Glutamatergic neuron (in vitro differentiated cells): ENCODE measurements at regions not wholly inside any gene's neighbourhood (a gene's known extent, or its start where the extent isn't known, plus 50 kb on each side); places are given as distances from the start of the nearest gene placed in this dataset.

Experiments
- DNase-seq: peaks from one replicate; pipeline ENCODE4 v3.0.0; 2022
- H3K27ac Mint-ChIP-seq: one replicate; pipeline ENCODE4 v1.8.0; 2020; ENCODE audit warnings: mild to moderate bottlenecking, mixed read lengths, inconsistent platforms; ENCODE audit not compliant: unreplicated experiment
- H3K27me3 Mint-ChIP-seq: one replicate; pipeline ENCODE4 v1.8.0; 2020; ENCODE audit warnings: mild to moderate bottlenecking, moderate library complexity, mixed read lengths, inconsistent platforms; ENCODE audit not compliant: unreplicated experiment
- H3K36me3 Mint-ChIP-seq: one replicate; pipeline ENCODE4 v1.8.0; 2020; ENCODE audit warnings: mild to moderate bottlenecking, mixed read lengths, inconsistent platforms; ENCODE audit not compliant: unreplicated experiment
- H3K4me1 Mint-ChIP-seq: one replicate; pipeline ENCODE4 v1.8.0; 2020; ENCODE audit warnings: mild to moderate bottlenecking, low read depth, mixed read lengths, inconsistent platforms; ENCODE audit not compliant: unreplicated experiment
- H3K4me3 Mint-ChIP-seq: one replicate; pipeline ENCODE4 v1.8.0; 2020; ENCODE audit warnings: mild to moderate bottlenecking, mixed read lengths, inconsistent platforms; ENCODE audit not compliant: unreplicated experiment
- H3K9me3 Mint-ChIP-seq: one replicate; pipeline ENCODE4 v1.8.0; 2020; ENCODE audit warnings: mild to moderate bottlenecking, moderate library complexity, mixed read lengths, inconsistent platforms; ENCODE audit not compliant: unreplicated experiment
- TF ChIP-seq, protein P1 (sequence below): fragments of 200-600 bp; sonication (generic); IDR thresholded peaks from one replicate; pipeline ENCODE4 v1.5.0; 2021; ENCODE audit not compliant: partially characterized antibody, unreplicated experiment

DNA sequence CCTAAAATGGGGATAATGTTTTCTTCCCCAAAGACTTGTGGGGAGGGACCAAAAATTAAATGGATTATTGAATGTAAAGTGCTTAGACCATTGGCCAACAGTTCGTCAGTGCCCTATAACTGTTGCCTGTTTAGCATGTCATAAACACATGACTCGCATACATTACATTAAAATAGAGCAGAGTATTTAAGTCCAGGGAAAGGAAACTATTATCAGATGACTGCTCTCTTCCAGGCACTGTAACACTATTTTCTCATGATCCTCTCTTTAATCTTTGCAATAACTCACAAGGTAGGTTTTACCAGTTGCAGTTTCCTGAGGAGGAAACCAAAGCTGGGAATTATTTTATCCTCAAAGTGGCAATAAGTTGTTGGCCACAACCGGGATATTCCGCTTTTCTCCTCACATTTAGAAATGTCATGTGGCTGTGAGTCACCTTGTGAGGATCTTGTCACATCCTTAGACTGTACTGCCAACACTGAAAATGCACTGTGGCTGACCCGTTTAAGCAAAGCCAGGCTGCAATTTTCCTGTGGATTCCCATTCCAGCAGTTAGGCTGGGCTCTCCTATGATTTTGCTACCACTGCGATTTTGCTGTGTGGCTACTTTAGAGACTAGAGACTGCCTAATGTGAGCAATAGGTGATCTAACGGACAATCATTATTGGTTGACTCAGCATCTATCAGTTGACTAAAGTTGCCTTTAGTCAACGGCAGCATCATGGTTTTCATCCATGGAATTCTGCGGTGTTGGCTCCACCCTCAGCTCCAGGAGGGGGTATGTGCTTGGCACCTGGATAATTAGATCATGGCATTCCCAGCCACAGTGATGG is 58.3 kb upstream of the DHX40 start:
- H3K36me3 Mint-ChIP-seq = no peaks in the 10 kb centered on the region
- no peaks in the 10 kb centered on the region for H3K9me3 Mint-ChIP-seq
- H3K4me1 Mint-ChIP-seq = peaks cover 8% of the 10 kb centered on the region
- TF ChIP-seq, protein P1, sequence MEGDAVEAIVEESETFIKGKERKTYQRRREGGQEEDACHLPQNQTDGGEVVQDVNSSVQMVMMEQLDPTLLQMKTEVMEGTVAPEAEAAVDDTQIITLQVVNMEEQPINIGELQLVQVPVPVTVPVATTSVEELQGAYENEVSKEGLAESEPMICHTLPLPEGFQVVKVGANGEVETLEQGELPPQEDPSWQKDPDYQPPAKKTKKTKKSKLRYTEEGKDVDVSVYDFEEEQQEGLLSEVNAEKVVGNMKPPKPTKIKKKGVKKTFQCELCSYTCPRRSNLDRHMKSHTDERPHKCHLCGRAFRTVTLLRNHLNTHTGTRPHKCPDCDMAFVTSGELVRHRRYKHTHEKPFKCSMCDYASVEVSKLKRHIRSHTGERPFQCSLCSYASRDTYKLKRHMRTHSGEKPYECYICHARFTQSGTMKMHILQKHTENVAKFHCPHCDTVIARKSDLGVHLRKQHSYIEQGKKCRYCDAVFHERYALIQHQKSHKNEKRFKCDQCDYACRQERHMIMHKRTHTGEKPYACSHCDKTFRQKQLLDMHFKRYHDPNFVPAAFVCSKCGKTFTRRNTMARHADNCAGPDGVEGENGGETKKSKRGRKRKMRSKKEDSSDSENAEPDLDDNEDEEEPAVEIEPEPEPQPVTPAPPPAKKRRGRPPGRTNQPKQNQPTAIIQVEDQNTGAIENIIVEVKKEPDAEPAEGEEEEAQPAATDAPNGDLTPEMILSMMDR = no peak
- no peak for DNase-seq
- no peak overlapping the region for H3K4me3 Mint-ChIP-seq
- H3K27me3 Mint-ChIP-seq = peaks cover 1% of the 10 kb centered on the region
- no peak overlapping the region for H3K27ac Mint-ChIP-seq

DNA sequence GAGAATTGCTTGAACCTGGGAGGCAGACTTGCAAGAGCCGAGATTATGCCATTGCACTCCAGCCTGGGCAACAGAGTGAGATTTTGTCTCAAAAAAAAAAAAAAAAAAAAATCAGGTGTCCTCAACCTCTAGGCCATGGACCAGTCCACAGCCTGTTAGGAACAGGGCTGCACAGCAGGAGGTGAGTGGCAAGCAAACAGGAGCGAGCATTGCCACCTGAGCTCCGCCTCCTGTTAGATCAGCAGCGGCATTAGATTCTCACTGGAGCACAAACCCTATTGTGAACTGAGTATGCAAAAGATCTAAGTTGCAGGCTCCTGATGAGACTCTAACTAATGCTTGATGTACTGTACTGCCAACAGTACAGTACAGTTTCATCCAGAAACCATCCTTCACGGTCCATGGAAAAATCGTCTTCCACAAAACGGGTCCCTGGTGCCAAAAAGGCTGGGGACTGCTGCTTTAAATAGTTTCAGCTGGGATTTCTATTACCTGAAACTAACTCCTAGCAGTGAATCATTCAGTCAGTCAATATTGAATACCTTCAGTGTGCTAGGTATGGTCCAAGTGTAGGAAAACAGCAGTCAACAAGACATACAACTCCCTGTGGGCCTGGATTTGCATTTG is 56.3 kb upstream of the DHX40 start:
- H3K4me3 Mint-ChIP-seq = no peak overlapping the region
- H3K27ac Mint-ChIP-seq = no peak overlapping the region
- TF ChIP-seq, protein P1 = no peak
- DNase-seq = no peak
- H3K4me1 Mint-ChIP-seq = peaks cover 8% of the 10 kb centered on the region
- no peaks in the 10 kb centered on the region for H3K9me3 Mint-ChIP-seq
- H3K36me3 Mint-ChIP-seq = no peaks in the 10 kb centered on the region
- H3K27me3 Mint-ChIP-seq = peaks cover 1% of the 10 kb centered on the region

DNA sequence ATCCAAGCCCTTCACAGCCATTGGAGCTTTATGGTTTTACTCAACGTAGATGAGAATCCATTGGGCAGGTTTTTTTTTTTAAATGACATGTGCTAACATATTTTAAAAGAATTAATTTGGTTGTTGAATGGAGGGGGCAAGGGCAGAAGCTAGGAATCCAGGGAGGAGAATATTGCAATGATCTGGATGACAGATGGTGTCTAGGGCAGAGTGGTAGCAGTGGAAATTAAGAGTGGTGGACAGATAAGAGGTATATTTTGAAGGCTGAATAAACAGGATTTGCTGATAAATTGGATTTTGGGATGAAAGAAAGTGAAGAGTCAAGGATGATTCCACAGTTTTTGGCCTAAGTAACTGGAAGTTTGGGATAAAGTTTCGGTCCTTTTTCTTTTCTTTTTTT is 54.8 kb upstream of the DHX40 start:
- no peak overlapping the region for H3K4me3 Mint-ChIP-seq
- no peak for DNase-seq
- H3K27ac Mint-ChIP-seq = no peak overlapping the region
- H3K27me3 Mint-ChIP-seq = peaks cover 1% of the 10 kb centered on the region
- no peaks in the 10 kb centered on the region for H3K9me3 Mint-ChIP-seq
- TF ChIP-seq, protein P1 = no peak
- peaks cover 7% of the 10 kb centered on the region for H3K4me1 Mint-ChIP-seq
- H3K36me3 Mint-ChIP-seq = no peaks in the 10 kb centered on the region

DNA sequence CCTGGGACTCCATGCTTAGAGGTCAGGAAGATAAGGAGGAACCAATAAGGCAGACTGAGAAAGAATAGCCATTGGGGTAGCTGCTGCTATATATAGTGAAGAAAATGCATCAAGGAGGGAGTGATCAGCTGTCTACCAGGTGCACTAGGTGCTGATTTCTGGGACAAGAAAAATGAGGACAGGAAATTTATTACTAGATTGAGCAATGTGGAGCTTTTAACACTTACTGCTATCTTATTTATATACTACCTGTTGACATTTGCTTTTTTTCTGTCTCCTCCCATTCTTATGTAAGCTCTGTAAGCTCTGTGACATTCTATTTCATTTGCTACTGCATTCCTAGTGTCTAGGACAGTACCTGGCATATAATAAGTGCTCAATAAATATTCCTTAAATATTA is 53.7 kb upstream of the DHX40 start:
- Mint-ChIP-seq H3K4me1 (peaks cover 7% of the 10 kb centered on the region), H3K27ac (no peak overlapping the region), H3K36me3 (no peaks in the 10 kb centered on the region), H3K27me3 (peaks cover 1% of the 10 kb centered on the region), H3K9me3 (no peaks in the 10 kb centered on the region), H3K4me3 (no peak overlapping the region)
- TF ChIP-seq, protein P1 = no peak
- no peak for DNase-seq

DNA sequence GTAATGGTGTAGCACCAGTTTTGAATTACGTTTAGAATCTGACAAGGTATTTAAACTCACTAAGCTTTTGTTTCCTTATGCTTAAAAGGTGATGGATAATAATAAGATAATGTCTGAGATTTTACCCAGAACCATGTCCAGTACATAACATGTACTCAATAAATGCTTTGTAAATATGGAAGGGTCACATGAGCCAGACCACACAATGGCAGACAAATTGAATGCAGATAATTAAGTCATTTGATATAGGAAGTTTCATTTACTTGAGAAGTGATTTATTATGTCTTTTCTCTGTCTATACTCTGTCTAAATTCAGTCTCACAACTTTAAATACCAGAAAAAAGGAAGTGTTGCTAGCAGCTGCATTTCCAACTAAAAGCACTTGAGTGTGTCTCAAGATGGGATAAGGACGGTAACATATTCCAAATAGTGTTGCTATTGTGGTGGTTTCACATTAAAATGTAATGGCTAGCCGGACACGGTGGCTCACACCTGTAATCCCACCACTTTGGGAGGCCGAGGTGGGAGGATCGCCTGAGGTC is 52.5 kb upstream of the DHX40 start:
- H3K27ac Mint-ChIP-seq = no peak overlapping the region
- H3K4me3 Mint-ChIP-seq = no peak overlapping the region
- H3K9me3 Mint-ChIP-seq = no peaks in the 10 kb centered on the region
- no peaks in the 10 kb centered on the region for H3K36me3 Mint-ChIP-seq
- TF ChIP-seq, protein P1 = no peak
- peaks cover 7% of the 10 kb centered on the region for H3K4me1 Mint-ChIP-seq
- no peak for DNase-seq
- peaks cover 1% of the 10 kb centered on the region for H3K27me3 Mint-ChIP-seq
